ENCODE measurements at regions not wholly inside any gene's neighbourhood (a gene's known extent, or its start where the extent isn't known, plus 50 kb on each side); places are given as distances from the start of the nearest gene placed in this dataset.

DNA sequence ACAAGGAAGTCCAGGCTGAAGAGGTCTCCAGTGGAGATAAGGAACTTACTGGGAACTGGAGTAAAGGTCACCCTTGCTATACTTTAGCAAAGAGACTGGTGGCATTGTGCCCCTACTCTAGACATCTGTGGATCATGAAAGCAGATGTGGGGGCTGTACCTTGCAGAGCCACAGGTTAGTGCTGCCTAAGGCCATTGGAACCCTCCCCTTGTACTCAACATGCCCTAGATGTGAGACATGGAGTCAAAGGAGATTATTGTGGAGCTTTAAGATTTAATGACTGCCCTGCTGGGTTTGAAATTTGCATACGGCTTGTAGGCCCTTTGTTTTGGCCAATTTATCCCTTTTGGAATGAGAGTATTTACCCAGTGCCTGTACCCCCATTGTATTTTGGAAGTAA, 397.3 kb upstream of the GRIN3A start:
- no peak for DNase-seq
- Histone ChIP-seq H3K4me3 (no peak overlapping the region), H3K27ac (no peak overlapping the region), H3K27me3 (no peaks in the 10 kb centered on the region), H3K36me3 (no peaks in the 10 kb centered on the region), H3K4me1 (no peaks in the 10 kb centered on the region), H3K9me3 (no peaks in the 10 kb centered on the region)
- WGBS, 2 donors (ENCODE audit: low coverage in 1 of 2): 0% methylated on average over 1 of the region's 1 CpG; no CpG with 5 or more reads in 1 of the 2 donors
- in situ Hi-C loops (cut with MboI; ENCODE audit: low pct_ligation_motif_present in 1 of 4, low pct_unique_long_range_greater_than_20kb in 1 of 4, low sequenced_read_pairs in 3 of 4): no loop called here
- intact Hi-C loops (cut with DNase I; ENCODE audit: low total_unique reads): no loop called here
- TF ChIP-seq, protein P1, sequence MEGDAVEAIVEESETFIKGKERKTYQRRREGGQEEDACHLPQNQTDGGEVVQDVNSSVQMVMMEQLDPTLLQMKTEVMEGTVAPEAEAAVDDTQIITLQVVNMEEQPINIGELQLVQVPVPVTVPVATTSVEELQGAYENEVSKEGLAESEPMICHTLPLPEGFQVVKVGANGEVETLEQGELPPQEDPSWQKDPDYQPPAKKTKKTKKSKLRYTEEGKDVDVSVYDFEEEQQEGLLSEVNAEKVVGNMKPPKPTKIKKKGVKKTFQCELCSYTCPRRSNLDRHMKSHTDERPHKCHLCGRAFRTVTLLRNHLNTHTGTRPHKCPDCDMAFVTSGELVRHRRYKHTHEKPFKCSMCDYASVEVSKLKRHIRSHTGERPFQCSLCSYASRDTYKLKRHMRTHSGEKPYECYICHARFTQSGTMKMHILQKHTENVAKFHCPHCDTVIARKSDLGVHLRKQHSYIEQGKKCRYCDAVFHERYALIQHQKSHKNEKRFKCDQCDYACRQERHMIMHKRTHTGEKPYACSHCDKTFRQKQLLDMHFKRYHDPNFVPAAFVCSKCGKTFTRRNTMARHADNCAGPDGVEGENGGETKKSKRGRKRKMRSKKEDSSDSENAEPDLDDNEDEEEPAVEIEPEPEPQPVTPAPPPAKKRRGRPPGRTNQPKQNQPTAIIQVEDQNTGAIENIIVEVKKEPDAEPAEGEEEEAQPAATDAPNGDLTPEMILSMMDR (IDR thresholded peaks at IDR 0.05): no peak
- TF ChIP-seq POLR2A (IDR thresholded peaks at IDR 0.05) (no peak), EP300 (IDR thresholded peaks at IDR 0.05; ENCODE audit: low read depth) (no peak), POLR2AphosphoS5 (IDR thresholded peaks at IDR 0.05) (no peak)

DNA sequence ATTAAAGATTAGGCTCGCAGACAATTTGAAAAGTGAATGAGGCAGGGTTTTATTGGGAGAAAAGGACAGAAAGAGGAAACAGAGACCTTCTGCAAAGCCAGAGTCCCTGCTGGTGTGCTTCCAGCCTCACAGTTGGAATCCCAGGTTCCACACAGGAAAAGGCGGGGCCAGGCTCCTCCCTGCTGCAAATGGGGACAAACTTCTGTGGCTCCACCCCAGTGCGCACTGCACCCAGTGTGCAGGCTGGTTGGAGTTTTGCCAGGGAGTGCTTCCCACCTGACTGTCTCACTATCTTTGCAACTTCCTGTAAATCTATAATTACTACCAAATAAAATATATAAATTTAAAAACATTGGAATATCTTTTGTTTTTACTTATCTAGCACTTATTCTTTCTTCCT, 386.0 kb upstream of the GRIN3A start:
- TF ChIP-seq POLR2AphosphoS5 (IDR thresholded peaks at IDR 0.05): no peak
- no peak for TF ChIP-seq EP300 (IDR thresholded peaks at IDR 0.05; ENCODE audit: low read depth)
- TF ChIP-seq, protein P1 (IDR thresholded peaks at IDR 0.05): no peak
- TF ChIP-seq POLR2A (IDR thresholded peaks at IDR 0.05): no peak
- DNase-seq: no peak
- H3K9me3 ChIP-seq: peaks cover 0 to 2% of the 10 kb centered on the region in 2 donors
- intact Hi-C loops (cut with DNase I; ENCODE audit: low total_unique reads) (no loop called here), in situ Hi-C loops (cut with MboI; ENCODE audit: low pct_ligation_motif_present in 1 of 4, low pct_unique_long_range_greater_than_20kb in 1 of 4, low sequenced_read_pairs in 3 of 4) (loop anchor here in 1 of 4 donors (25.0 kb wide), 1 partner anchor 88 kb away; no protein-coding TSS in a partner anchor)
- no peak overlapping the region for H3K27ac ChIP-seq
- H3K27me3 ChIP-seq: no peaks in the 10 kb centered on the region
- no peak overlapping the region for H3K4me3 ChIP-seq
- 64 to 74% methylated on average over 3 of the region's 3 CpGs for WGBS, 2 donors (ENCODE audit: low coverage in 1 of 2)
- H3K4me1 ChIP-seq: no peaks in the 10 kb centered on the region
- no peaks in the 10 kb centered on the region for H3K36me3 ChIP-seq

DNA sequence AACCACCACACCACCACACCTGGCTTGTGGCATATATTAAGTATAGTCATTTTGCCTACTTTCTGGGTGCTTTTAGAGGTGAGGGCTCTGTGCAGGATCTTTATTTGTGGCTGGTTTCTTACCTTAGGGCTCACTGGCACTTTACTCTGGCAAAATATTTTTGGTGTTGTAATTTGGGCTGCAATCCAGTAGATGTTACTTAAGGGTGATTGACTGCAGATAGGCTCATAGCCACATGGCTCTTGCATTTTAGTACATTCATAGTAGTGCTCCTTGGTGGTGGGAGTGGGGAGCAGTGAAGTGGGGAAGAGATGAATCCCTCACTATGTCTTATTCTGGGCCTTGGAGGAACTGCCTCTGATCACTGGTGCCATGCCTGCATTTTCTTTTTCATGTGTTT, 376.1 kb upstream of the GRIN3A start:
- in situ Hi-C loops (cut with MboI; ENCODE audit: low pct_ligation_motif_present in 1 of 4, low pct_unique_long_range_greater_than_20kb in 1 of 4, low sequenced_read_pairs in 3 of 4): loop anchor here in 1 of 4 donors (25.0 kb wide), 1 partner anchor 98 kb away; no protein-coding TSS in a partner anchor
- H3K9me3 ChIP-seq: no peaks in the 10 kb centered on the region
- H3K4me1 ChIP-seq: no peaks in the 10 kb centered on the region
- H3K36me3 ChIP-seq: no peaks in the 10 kb centered on the region
- no peak overlapping the region for H3K27ac ChIP-seq
- TF ChIP-seq POLR2AphosphoS5 (IDR thresholded peaks at IDR 0.05): no peak
- no peak for TF ChIP-seq POLR2A (IDR thresholded peaks at IDR 0.05)
- TF ChIP-seq, protein P1 (IDR thresholded peaks at IDR 0.05): no peak
- no peak for TF ChIP-seq EP300 (IDR thresholded peaks at IDR 0.05; ENCODE audit: low read depth)
- H3K4me3 ChIP-seq: no peak overlapping the region
- intact Hi-C loops (cut with DNase I; ENCODE audit: low total_unique reads): no loop called here
- H3K27me3 ChIP-seq: no peaks in the 10 kb centered on the region
- DNase-seq: no peak

DNA sequence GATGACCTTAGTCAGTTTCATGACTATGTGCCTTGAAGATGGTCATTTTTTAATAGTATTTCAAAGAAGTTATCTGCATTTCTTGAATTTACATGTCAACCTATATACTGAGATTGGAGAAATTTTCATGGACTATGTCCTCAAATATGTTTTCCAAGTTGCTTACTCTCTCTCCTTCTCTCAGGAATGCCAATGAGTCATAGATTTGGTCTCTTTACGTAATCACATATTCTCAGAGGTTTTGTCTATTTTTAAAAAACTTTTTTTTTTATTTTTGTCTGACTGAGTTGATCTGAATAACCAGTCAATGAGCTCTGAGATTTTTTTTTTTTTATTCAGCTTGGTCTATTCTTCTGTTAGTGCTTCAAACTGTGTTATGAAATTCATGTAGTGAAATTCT, 374.7 kb upstream of the GRIN3A start:
- in situ Hi-C loops (cut with MboI; ENCODE audit: low pct_ligation_motif_present in 1 of 4, low pct_unique_long_range_greater_than_20kb in 1 of 4, low sequenced_read_pairs in 3 of 4) (loop anchor here in 1 of 4 donors (25.0 kb wide), 1 partner anchor 99 kb away; no protein-coding TSS in a partner anchor), intact Hi-C loops (cut with DNase I; ENCODE audit: low total_unique reads) (no loop called here)
- no peak overlapping the region for H3K4me3 ChIP-seq
- no peak overlapping the region for H3K27ac ChIP-seq
- WGBS, 2 donors (ENCODE audit: low coverage in 1 of 2): 78 to 86% methylated on average over 1 of the region's 1 CpG
- DNase-seq: no peak
- no peaks in the 10 kb centered on the region for H3K27me3 ChIP-seq
- H3K9me3 ChIP-seq: no peaks in the 10 kb centered on the region
- H3K36me3 ChIP-seq: no peaks in the 10 kb centered on the region
- no peak for TF ChIP-seq POLR2AphosphoS5 (IDR thresholded peaks at IDR 0.05)
- TF ChIP-seq POLR2A (IDR thresholded peaks at IDR 0.05): no peak
- TF ChIP-seq, protein P1 (IDR thresholded peaks at IDR 0.05): no peak
- no peak for TF ChIP-seq EP300 (IDR thresholded peaks at IDR 0.05; ENCODE audit: low read depth)
- H3K4me1 ChIP-seq: no peaks in the 10 kb centered on the region

Measured in transverse colon (tissue), 4 donors.